Caco-2 (cell line): ENCODE measurements at regions not wholly inside any gene's neighbourhood (a gene's known extent, or its start where the extent isn't known, plus 50 kb on each side); places are given as distances from the start of the nearest gene placed in this dataset.

Source experiments
- BruUV-seq: library from RNA; stranded (reverse); fragments of 400-500 nt; replicated peaks from 2 replicates; lab custom pipeline; 2021; lab: Mats Ljungman, UMichigan
- CTCF ChIA-PET: fragments of 300-600 bp; sonication (Branson Sonifier 250); formaldehyde crosslinking; loops from one replicate; lab custom pipeline; 2022; ENCODE audit warnings: antibody characterized with exemption; lab: Charles Lee
- POLR2A ChIA-PET: fragments of 300-600 bp; sonication (Branson Sonifier 250); formaldehyde crosslinking; loops from one replicate; lab custom pipeline; 2022; ENCODE audit warnings: antibody characterized with exemption; lab: Charles Lee
- DNase-seq, 2 experiments: peaks; one replicate each; pipeline versions ENCODE4 v3.0.0 to v3.0.0-alpha.2; 2020 to 2022
- H3K27me3 ChIP-seq: replicated peaks from 2 replicates; pipeline ENCODE4 v1.6.0; 2011; ENCODE audit warnings: low read length; ENCODE audit not compliant: control insufficient read depth, insufficient read depth
- H3K36me3 ChIP-seq: 2 replicates; pipeline ENCODE4 v1.5.1; 2011; ENCODE audit warnings: low read length; ENCODE audit not compliant: control insufficient read depth, insufficient read depth
- H3K4me1 ChIP-seq: fragments of 250-450 bp; sonication (Bioruptor Pico); 2 replicates; pipeline ENCODE4 v1.5.1; 2020; ENCODE audit warnings: mild to moderate bottlenecking
- H3K4me3 ChIP-seq: 2 replicates; pipeline ENCODE4 v1.5.1; 2011; ENCODE audit warnings: low read depth, mild to moderate bottlenecking, control low read depth, low read length
- H3K9me3 ChIP-seq: fragments of 250-450 bp; sonication (Bioruptor Pico); 2 replicates; pipeline ENCODE4 v1.5.1; 2020; ENCODE audit warnings: mild to moderate bottlenecking, moderate library complexity
- H3K27ac Mint-ChIP-seq: one replicate; pipeline ENCODE4 v1.8.0; 2022; ENCODE audit warnings: mixed read lengths; ENCODE audit not compliant: unreplicated experiment
- H3K27me3 Mint-ChIP-seq: one replicate; pipeline ENCODE4 v1.8.0; 2022; ENCODE audit warnings: mixed read lengths; ENCODE audit not compliant: insufficient read depth, unreplicated experiment
- H3K36me3 Mint-ChIP-seq: one replicate; pipeline ENCODE4 v1.8.0; 2022; ENCODE audit warnings: mild to moderate bottlenecking, mixed read lengths; ENCODE audit not compliant: insufficient read depth, unreplicated experiment
- H3K4me1 Mint-ChIP-seq: one replicate; pipeline ENCODE4 v1.8.0; 2022; ENCODE audit warnings: low read depth, mixed read lengths; ENCODE audit not compliant: unreplicated experiment
- H3K4me3 Mint-ChIP-seq: one replicate; pipeline ENCODE4 v1.8.0; 2022; ENCODE audit warnings: mild to moderate bottlenecking, moderate library complexity, mixed read lengths; ENCODE audit not compliant: unreplicated experiment
- H3K9me3 Mint-ChIP-seq: one replicate; pipeline ENCODE4 v1.8.0; 2022; ENCODE audit warnings: mixed read lengths; ENCODE audit not compliant: unreplicated experiment
- CTCF ChIP-seq, 2 experiments: fragments of 200-600 bp in 1 of 2; IDR thresholded peaks; 1 replicate in 1 of 2; 2 replicates in 1 of 2; pipeline versions ENCODE4 v1.5.1 to v1.8.0; 2011 to 2022; ENCODE audit warnings: antibody characterized with exemption in 1 of 2, control low read depth in 1 of 2, inconsistent platforms in 1 of 2, low read depth in 1 of 2, low read length in 1 of 2, mild to moderate bottlenecking in 1 of 2, moderate library complexity in 1 of 2; ENCODE audit not compliant: insufficient read depth in 1 of 2, severe bottlenecking in 1 of 2, unreplicated experiment in 1 of 2
- intact Hi-C: fragments of 100-400 bp; cut with micrococcal nuclease; formaldehyde crosslinking; loops from one replicate; pipeline ENCODE4 v1.10.0; 2022; ENCODE audit not compliant: unreplicated experiment

GRCh38 chr3:194816748-194817591 is 131.3 kb downstream of the FAM43A start:
- H3K4me1 ChIP-seq, result no peaks in the 10 kb centered on the region
- H3K36me3 Mint-ChIP-seq, result no peaks in the 10 kb centered on the region
- H3K36me3 ChIP-seq, result no peaks in the 10 kb centered on the region
- intact Hi-C loops, result no loop called here
- H3K27me3 Mint-ChIP-seq, result peaks cover 4% of the 10 kb centered on the region
- no peak overlapping the region for H3K4me3 ChIP-seq
- H3K9me3 Mint-ChIP-seq, result no peaks in the 10 kb centered on the region
- BruUV-seq, result no TSS peak
- no peaks in the 10 kb centered on the region; the same call in 1 of the 2 replicates for H3K27me3 ChIP-seq
- ChIA-PET POLR2A (no interaction called here), CTCF (no interaction called here)
- H3K27ac Mint-ChIP-seq, result no peak overlapping the region
- no peak overlapping the region for H3K4me3 Mint-ChIP-seq
- DNase-seq, result no peak
- no peak for TF ChIP-seq CTCF (IDR thresholded peaks at IDR 0.05; ENCODE audit: insufficient read depth in 1 of 2, low read depth in 1 of 2, low read length in 1 of 2, severe bottlenecking in 1 of 2, unreplicated experiment in 1 of 2)
- no peaks in the 10 kb centered on the region for H3K4me1 Mint-ChIP-seq
- H3K9me3 ChIP-seq, result no peaks in the 10 kb centered on the region

GRCh38 chr3:194817592-194817930 is 131.9 kb downstream of the FAM43A start:
- Histone ChIP-seq H3K9me3 (no peaks in the 10 kb centered on the region), H3K4me3 (no peak overlapping the region), H3K27me3 (no peaks in the 10 kb centered on the region; the same call in 1 of the 2 replicates), H3K36me3 (no peaks in the 10 kb centered on the region), H3K4me1 (no peaks in the 10 kb centered on the region)
- Mint-ChIP-seq H3K4me3 (no peak overlapping the region), H3K36me3 (no peaks in the 10 kb centered on the region), H3K4me1 (no peaks in the 10 kb centered on the region), H3K27me3 (peaks cover 4% of the 10 kb centered on the region), H3K9me3 (no peaks in the 10 kb centered on the region), H3K27ac (no peak overlapping the region)
- no TSS peak for BruUV-seq
- POLR2A ChIA-PET, result no interaction called here
- intact Hi-C loops, result no loop called here
- CTCF ChIA-PET, result no interaction called here
- no peak for TF ChIP-seq CTCF (IDR thresholded peaks at IDR 0.05; ENCODE audit: insufficient read depth in 1 of 2, low read depth in 1 of 2, low read length in 1 of 2, severe bottlenecking in 1 of 2, unreplicated experiment in 1 of 2)
- DNase-seq, result no peak

GRCh38 chr3:194817936-194818335 is 132.3 kb downstream of the FAM43A start:
- Histone ChIP-seq H3K4me1 (no peaks in the 10 kb centered on the region), H3K36me3 (no peaks in the 10 kb centered on the region), H3K4me3 (no peak overlapping the region), H3K9me3 (no peaks in the 10 kb centered on the region), H3K27me3 (no peaks in the 10 kb centered on the region; the same call in 1 of the 2 replicates)
- no peaks in the 10 kb centered on the region for H3K36me3 Mint-ChIP-seq
- TF ChIP-seq CTCF (IDR thresholded peaks at IDR 0.05; ENCODE audit: insufficient read depth in 1 of 2, low read depth in 1 of 2, low read length in 1 of 2, severe bottlenecking in 1 of 2, unreplicated experiment in 1 of 2), result no peak
- DNase-seq, result no peak
- BruUV-seq, result no TSS peak
- ChIA-PET CTCF (no interaction called here), POLR2A (no interaction called here)
- no peaks in the 10 kb centered on the region for H3K9me3 Mint-ChIP-seq
- no peak overlapping the region for H3K4me3 Mint-ChIP-seq
- intact Hi-C loops, result no loop called here
- H3K27ac Mint-ChIP-seq, result no peak overlapping the region
- H3K27me3 Mint-ChIP-seq, result peaks cover 4% of the 10 kb centered on the region
- H3K4me1 Mint-ChIP-seq, result no peaks in the 10 kb centered on the region
